ENCODE measurements at regions not wholly inside any gene's neighbourhood (a gene's known extent, or its start where the extent isn't known, plus 50 kb on each side); places are given as distances from the start of the nearest gene placed in this dataset.

DNA sequence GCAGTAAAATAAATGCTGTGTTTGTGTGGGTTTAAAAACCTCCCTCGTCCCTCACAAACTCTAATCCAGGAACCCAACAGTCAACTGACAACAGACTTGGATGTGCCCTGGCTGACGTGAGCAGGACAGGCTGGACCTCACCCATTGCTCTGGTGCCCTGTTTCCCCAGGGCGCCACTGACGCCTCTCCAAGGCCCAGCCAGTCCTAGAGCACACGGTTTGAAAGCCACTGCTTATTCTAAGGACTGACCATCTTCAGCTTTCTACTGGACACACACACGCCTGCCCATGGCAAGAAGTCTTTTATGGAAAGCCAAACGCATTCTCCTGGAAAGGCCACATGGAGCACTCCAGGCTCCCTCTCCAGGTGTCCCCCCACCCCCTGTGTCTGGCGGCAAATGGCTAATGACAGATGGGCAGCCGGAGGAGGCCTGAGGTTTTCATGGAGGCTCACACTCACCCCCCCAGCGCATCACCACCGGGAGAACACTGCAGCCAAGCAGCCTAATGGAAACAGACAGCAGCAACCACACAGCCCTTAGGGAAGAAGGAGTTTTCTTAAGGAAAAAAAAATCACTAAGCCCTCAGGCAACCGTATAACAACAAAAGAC is 319.2 kb downstream of the SOX9 start:
- no peak for DNase-seq (ENCODE audit: extremely low read depth, low read depth, low spot score)

DNA sequence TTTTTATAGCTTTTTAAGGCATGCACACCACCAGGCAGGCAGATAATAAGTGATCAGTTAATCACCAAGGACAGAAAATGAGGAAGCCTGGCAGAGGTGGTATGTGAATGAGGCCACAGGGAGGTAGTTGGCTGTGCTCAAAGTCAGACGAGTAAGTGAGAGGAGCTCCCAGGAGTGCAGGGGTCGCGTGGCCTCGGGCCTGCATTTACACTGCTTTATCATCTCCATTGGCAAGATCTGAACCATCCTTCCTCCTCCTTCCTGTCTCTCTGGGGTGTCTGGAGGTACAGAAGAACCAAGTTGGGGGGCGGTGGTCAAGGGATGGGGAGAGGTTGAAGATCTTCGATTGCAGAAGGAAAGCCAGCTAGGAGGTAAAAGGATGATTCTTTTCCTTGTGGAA is 320.1 kb downstream of the SOX9 start:
- no peak for DNase-seq (ENCODE audit: extremely low read depth, low read depth, low spot score)

DNA sequence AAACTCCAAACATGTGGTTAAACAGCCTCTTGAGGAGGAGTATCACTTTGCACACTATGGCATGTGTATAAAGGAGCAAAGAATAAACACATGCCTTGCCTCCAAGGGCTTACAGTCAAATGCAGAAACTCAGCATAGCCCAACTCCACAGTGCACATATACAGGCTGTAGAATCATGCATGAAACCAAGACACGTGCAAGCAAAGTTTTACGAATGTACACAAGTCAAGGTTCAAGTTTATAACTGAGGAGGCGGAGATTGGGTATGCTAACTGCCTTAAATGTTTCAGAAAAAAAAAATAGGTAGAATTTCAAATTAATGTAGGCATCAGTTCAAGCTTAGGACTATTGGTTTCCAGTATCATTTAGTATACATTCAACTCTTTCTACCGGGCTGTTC is 321.1 kb downstream of the SOX9 start:
- no peak for DNase-seq (ENCODE audit: extremely low read depth, low read depth, low spot score)

DNA sequence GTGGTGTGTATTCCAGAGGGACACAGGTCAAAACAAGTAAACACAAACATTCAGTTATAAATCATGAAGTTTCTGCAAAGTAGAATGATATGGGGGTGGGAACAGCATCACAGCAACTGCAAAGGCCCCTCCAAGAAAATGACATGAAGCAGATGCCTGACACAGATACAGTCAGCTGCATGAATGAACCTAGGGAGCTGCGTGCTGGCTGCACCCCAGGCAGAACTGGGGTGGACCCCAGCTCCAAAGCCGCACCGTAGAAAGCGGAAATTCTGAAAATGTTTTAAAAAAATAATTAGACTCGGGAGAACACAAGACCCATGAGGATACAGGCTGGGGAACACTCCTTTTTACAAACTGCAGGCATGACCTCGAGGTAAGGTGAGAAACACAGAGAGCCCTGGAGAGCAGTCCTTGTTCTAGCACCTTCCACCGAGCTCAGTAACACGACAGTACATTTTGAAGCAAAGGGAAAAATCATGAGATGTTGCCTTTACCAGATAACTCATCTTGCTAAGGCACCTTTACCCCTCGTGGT is 323.8 kb downstream of the SOX9 start:
- no peak for DNase-seq (ENCODE audit: extremely low read depth, low read depth, low spot score)

DNA sequence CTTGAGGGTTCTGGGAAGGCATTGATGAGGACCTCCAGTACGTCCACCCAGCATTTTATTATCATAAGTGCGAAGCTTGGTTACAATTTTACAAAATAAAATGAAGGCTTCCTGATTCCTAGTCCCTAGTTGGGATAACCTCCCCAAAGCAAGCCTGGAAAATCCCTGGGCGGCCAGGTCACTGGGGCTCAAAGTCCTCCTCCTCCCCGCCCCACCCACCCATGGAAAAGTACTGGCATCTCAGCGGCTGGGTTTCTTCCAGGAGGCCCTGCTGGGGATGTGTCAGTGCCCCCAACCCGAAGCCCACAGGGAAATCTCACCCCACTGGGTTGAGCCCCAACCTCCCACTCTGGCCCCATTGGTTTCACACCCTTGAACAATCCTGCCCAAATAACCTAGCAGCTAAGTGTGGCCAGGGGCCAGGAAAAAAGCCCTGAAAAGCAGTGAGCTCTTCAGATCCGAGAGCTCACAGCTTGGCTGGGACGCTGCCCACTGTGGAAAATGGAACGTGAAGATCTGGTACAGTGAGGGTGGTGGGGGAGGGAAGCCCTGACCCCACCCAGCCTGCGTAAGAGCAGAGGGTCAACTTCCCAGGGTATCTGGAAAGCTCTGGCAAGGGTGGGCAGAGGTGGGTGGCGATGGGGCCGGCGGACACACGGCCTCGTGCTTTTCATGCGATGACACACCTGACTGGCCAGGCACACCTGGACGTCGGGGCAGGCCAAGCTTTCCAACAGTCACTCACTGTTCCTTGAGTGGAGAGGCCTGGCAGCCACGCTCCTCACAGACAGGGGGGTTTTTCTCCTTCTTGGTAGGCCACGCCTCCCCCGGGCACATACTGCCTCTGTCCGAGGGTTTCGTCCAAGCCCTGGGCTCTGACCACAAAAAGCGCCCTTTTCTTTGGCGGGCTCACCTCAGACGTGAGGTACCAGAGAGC is 324.5 kb downstream of the SOX9 start:
- DNase-seq (ENCODE audit: extremely low read depth, low read depth, low spot score), result no peak

DNA sequence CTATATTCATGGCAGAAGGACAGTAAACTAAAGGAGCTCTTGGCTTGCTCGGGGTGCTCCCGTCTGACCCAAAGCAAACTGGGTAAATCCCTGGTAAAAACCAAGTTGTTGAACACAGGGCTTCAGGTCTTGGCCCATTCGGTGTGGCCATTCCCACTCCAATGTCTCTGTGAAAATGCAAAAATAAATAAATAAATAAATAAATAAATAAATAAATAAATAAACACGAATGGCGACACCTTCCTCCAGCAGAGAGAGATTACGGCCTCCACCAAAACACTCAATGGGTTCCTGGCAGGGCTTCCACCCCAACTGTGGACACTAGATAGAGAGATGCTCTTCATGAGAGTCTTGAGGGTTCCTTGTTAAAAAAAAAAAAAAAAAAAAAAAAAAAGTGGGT is 325.3 kb downstream of the SOX9 start:
- DNase-seq (ENCODE audit: extremely low read depth, low read depth, low spot score), result no peak

DNA sequence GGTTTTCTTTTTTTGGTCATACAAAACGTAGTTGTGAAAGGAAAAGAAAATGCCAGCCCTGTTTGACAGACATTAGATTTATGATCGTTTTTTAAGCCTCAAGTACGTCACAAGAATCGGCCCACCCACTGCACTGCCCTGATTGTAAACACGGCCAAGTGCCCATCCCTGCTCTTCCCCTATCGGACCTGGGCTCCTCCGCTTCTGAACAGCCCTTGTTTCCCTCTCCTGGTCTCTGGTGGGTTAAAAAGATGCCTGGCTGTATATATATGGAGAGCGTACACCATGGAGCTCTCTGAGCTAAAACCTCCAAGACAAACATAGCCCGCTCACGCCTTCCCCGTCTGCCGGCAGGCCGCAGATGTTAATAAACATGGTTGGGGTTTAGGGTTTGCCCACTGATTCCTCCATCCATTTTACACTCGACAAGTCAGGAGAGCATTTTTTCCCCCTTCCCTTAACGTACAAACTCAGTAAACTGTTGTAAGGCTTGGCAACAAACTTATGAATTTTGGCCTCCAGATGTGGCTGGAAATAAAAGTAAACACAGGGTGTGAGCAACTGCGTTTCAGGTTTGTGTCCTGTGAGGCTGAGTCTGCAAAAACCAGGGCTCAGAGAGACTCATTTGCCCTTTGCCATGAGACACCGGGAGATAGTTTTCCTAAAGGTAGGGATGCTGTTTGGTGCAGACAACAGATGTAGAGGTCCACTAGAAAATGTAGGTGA is 325.9 kb downstream of the SOX9 start:
- DNase-seq (ENCODE audit: extremely low read depth, low read depth, low spot score), result no peak

DNA sequence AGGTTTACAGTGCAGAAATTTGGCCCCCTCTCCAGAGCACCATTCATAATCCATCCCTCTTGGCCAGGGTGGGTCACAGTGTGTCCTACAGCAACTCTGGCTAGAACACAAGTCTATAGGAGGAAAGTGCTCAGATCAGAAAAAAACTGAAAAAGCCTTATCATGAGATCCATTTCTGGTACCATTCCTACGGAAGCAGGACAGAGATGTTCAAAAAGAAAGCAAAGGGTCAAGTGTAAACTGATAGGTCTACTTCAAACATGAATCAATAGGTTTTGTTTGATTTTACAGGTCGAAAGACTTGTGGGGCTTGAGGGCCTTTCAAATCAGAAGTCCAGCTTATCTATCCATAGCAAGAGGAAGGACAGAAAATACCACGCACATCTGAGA is 326.4 kb downstream of the SOX9 start:
- DNase-seq (ENCODE audit: extremely low read depth, low read depth, low spot score), result no peak

DNA sequence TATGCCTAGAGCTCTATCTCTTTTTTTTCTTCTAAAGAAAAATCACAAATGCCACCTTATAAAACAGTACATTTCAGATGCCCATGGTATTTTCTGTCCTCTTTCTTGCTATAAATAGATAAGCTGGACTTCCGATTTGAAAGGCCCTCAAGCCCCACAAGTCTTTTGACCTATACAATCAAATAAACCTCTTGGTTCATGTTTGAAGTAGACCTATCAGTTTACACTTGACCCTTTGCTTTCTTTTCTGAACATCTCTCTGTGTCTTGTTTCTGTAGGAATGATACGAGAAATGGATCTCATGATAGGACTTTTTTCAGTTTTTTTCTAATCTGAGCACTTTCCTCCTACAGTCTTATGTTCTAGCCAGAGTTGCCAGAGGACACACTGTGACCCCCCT is 327.2 kb downstream of the SOX9 start:
- DNase-seq (ENCODE audit: extremely low read depth, low read depth, low spot score), result no peak

DNA sequence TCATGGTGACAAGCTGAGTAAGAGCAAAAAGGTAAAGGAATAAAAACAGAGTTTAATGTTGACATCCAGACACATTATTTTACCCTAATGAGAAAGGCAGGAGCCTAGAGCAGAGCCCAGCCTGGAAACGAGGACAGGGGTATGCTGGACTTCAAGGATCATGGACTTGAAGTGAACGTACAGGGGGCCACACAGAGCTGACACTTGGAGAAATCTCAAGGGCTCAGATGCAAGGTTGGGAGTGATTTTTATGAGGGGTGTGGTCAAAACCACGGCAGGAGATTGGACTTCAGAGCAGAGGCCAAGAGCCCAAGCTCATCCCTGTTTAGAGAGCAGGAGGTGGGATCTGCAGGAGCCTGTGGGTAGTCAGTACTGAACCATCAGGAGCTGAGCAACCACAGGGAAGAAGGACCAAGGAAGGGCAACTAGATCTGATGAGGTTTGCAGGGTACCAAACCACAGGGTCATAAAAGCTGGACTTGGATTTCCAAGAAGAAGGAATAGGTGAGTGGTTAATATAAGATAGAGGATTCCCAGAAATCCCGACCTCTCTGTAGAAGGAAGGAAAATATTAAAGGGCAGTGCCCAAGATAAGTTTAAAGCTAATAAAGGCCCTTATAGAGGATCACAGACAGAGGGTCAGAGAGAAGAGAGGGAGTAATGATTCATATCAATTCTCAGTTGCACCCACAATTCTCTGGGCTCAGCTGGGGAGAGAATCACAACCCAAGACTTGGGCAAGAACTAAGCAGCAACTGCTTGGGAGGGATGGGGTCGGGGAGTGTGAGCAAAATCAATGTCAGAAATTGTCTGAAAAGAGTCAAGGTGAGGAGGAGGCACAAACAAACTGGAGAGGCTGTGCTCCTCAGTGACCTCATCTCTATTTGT is 331.7 kb downstream of the SOX9 start:
- no peak for DNase-seq (ENCODE audit: extremely low read depth, low read depth, low spot score)

DNA sequence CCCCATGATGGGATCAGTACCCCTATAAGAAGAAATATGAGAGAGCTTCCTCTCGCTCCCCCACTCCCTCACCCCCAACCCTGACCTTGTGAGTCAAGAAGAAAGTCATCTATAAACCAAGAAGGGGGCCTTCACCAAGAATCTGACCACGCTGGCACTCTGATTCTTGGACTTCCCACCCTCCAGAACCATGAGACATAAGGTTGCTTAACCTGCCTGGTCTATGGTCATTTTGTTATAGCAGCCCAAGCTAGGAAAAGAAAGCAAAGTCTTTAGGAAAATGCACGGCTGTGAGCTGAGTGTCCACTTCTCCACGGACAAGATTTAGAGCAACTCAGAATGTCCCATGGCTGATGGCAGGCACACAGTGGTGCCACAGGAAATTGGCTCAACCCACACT is 333.5 kb downstream of the SOX9 start:
- no peak for DNase-seq (ENCODE audit: extremely low read depth, low read depth, low spot score)

DNA sequence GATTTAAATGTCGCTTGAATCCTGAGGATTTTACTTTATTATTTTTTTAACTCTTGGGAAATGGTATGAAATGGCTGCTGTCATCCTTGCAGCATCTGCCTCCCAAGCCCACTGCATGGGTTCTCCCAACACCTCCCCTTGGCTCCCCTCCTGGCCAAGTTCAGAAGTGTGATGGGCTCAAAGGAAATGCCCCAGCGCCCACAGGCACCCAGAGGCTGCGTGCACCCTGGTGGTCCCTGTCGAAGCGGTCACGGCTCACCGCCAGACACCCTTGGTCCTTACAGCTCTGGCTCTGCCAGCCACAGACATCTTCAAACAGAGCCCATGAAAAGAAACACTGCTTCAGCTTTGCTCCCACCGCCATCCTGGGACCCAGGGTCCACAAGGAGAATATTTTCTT is 334.7 kb downstream of the SOX9 start:
- no peak for DNase-seq (ENCODE audit: extremely low read depth, low read depth, low spot score)

DNA sequence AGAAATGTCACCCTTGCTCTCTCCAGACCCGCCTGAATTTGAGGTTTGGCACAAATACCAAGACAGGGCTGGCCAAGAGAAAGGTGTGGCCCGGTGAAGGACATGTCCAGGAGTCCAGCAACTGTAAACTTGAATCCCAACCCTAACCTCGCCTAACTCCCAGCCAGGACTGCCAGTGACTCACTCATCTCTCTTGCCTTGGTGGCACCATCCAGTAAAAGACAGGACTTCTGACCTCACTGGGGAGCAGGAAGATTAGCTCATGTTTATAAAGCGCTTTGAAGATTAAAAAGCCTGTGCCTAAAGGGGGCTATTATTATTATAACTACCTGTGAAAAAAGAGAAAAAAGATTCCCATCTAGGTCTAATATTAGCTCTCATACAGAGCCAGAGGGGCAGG is 335.3 kb downstream of the SOX9 start:
- DNase-seq (ENCODE audit: extremely low read depth, low read depth, low spot score), result no peak

DNA sequence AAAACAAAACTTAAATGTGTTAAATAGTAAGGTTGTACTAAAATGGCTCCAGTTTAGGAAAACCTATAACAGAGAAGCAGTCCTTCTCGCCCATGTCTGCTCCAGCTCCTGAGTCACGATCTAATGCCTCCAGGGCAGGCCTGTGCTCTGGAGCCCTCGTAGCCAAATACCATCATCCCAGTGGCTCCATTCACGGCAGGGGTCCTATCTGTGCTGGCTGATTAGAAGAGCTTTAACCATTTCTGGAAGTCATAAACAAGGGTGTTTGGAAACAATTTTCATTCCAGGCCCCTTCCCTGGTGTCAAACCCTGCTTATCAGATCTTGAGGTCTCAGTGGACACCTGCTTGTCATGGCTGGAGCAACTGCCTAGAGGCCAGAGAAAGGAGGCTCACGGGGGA is 336.9 kb downstream of the SOX9 start:
- DNase-seq (ENCODE audit: extremely low read depth, low read depth, low spot score), result no peak

DNA sequence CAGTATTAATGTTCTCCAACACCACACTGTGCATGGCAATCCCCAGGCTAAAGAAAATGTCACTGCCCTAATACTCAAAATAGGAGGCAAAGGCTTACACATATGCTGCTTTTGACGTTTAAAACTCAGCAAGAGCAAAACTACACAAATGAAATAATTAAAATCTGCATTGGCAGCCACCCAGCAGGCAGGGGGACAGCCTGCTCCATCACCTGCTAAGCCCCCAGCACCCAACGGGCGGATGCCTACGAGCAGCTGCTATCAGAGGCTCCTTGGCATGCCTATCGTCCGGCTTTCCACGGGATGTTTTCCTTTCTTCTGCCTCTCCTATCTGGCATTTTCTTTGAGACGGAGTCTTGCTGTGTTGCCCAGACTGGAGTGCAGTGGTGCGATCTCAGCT is 337.5 kb downstream of the SOX9 start:
- no peak for DNase-seq (ENCODE audit: extremely low read depth, low read depth, low spot score)

DNA sequence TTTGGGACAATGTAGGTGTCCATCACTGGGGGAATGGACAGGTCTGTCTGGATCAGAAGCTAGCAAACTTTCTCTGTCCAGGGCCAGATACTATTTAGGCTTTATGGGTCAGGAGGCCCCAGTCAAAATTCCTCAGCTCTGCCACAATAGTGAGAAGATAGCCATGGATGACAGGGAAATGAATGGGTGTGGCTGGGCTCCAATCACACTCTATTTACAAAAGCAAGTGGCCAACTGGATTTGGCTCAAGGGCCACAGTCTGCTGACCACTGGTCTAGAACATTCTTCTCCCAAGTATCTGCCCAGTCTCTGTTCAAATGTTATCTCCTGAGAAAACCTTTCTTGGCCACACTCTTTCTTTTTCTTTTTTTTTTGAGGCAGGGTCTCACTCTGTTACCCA is 339.9 kb downstream of the SOX9 start:
- no peak for DNase-seq (ENCODE audit: extremely low read depth, low read depth, low spot score)

DNA sequence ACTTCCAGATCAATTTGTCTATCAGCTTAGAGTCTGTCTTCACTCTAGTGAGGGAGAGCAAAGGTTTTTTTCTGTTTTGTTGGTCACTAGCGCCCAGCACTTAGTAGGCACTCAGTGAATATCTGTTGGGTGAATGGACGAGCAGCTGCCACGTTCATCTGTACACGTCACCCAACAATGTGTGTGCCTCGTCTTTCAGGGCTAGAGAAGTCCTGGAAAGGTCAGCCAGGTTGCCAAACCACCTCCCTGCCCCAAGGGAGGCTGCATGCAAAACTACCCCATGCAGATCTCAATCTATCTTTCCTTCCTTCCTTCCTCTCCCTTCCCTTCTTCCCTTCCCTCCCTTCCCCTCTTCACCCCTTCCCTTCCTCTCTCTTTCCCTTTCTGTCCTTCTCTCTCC is 340.9 kb downstream of the SOX9 start:
- DNase-seq (ENCODE audit: extremely low read depth, low read depth, low spot score), result no peak

DNA sequence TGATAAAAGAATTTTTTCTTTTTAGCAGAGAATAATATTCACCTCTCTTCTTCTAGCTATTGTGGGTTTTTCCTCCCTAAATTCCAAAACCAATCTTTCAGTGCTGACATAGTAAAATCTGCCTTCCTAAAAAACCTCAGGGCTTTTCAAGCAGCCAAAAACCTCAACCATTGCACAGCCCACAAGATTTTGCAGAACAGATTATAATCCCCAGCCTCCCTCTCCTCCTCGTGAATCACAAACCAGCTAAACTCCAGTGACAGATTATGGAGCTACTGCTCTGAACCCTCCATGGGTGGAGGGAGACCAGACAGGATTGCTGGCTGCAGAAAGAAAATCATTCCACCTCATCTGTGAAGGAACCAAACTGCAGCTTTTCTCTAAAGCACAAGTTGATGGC is 341.6 kb downstream of the SOX9 start:
- no peak for DNase-seq (ENCODE audit: extremely low read depth, low read depth, low spot score)

DNA sequence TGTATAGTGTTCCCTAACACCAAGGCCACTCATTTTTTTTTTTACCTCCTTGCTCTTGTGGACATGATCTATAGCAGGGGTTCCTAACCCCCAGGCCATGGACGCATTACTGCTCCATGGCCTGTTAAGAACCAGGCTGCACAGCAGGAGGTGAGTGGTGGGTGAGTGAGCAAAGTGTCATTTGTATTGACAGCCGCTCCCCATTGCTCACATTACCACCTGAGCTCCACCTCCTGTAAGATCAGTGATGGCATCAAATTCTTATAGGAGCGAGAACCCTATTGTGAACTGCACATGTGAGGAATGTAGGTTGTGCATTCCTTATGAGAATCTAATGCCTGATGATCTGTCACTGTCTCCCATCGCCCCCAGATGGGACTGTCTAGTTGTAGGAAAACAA is 342.0 kb downstream of the SOX9 start:
- DNase-seq (ENCODE audit: extremely low read depth, low read depth, low spot score), result no peak

DNA sequence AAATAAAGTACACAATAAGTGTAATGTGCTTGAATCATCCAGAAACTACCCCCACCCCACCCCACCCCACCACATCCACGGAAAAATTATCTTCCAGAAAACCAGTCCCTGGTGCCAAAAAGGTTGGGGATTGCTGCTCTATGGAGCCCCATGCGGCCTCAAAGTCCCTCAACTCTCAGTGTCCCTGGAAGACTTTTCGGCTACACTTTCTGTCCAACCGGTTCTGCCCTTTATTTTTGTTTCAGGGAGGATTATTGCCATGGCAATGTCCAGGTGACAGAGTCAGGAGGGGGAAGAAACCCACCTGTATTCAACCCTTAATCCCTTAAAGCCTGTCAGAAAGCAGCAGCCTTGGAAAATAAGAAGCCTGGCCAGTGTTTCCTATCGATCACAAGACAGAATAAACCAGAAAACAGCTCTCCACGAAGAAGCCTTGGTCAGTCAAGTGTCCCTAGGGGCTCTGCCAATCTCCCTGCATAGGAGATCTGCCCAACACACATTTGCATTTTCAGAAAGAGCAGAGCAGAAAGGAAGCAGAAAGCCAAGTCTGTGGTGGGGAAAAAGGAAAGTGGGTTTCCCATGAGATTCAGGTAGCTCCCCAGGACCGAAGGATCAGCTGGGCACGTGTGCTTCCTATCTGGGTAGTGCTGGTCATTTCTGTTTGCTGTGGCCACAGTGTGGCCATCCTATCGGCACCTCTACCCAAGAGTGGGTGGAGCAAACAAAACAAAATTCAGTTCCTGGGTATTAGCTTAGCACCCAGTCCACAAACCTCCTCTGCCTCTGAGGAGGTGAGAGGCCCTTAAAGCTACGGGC is 342.7 kb downstream of the SOX9 start:
- no peak for DNase-seq (ENCODE audit: extremely low read depth, low read depth, low spot score)
